Naive thymus-derived CD8-positive, alpha-beta T cell (primary cell): ENCODE measurements at regions not wholly inside any gene's neighbourhood (a gene's known extent, or its start where the extent isn't known, plus 50 kb on each side); places are given as distances from the start of the nearest gene placed in this dataset.
"Not testable (repeated sequence)": the region's sequence is repeated elsewhere in the genome, so short reads cannot be mapped to it uniquely, and the experiment has no call there.

Source experiments
- ATAC-seq, 2 donors: fragments of 150-1000 bp; cut with Tn5 transposase in 1 of 2; sonication (Bioruptor Pico), chemical (Tn5 transposase) in 1 of 2; 1 replicate in 1 of 2; 2 replicates in 1 of 2; pipeline ENCODE4 v1.10.0; 2021; ENCODE audit warnings: mild to moderate bottlenecking in 2 of 2, moderate library complexity in 2 of 2
- POLR2A ChIA-PET: fragments of 350-600 bp; sonication (Branson Sonifier 250); formaldehyde crosslinking; loops from one replicate; lab custom pipeline; 2021; ENCODE audit warnings: antibody characterized with exemption; lab: Charles Lee
- DNase-seq, 10 donors: peaks; one replicate each; pipeline versions ENCODE4 v3.0.0 to v3.0.0-alpha.2; 2020 to 2022
- H3K27ac Mint-ChIP-seq, 10 donors: one replicate each; pipeline ENCODE4 v1.8.0; 2020 to 2022; ENCODE audit warnings: mild to moderate bottlenecking in 10 of 10, mixed read lengths in 10 of 10, moderate library complexity in 4 of 10, inconsistent platforms in 1 of 10
- H3K27me3 Mint-ChIP-seq, 5 donors: one replicate each; pipeline ENCODE4 v1.8.0; 2021 to 2022; ENCODE audit warnings: mixed read lengths in 5 of 5
- H3K36me3 Mint-ChIP-seq, 3 donors: one replicate each; pipeline ENCODE4 v1.8.0; 2020 to 2022; ENCODE audit warnings: mixed read lengths in 3 of 3, mild to moderate bottlenecking in 2 of 3, inconsistent platforms in 1 of 3
- H3K4me1 Mint-ChIP-seq, 4 donors: one replicate each; pipeline ENCODE4 v1.8.0; 2021 to 2022; ENCODE audit warnings: mixed read lengths in 4 of 4
- H3K4me3 Mint-ChIP-seq, 10 donors: one replicate each; pipeline ENCODE4 v1.8.0; 2020 to 2022; ENCODE audit warnings: mild to moderate bottlenecking in 10 of 10, mixed read lengths in 10 of 10, moderate library complexity in 6 of 10, inconsistent platforms in 1 of 10
- H3K9me3 Mint-ChIP-seq, 9 donors: one replicate each; pipeline ENCODE4 v1.8.0; 2020 to 2022; ENCODE audit warnings: mixed read lengths in 9 of 9, mild to moderate bottlenecking in 3 of 9, inconsistent platforms in 1 of 9, moderate library complexity in 1 of 9

- Mint-ChIP-seq H3K9me3 (peaks cover 0 to 3% (median 0%) of the 10 kb centered on the region in 9 donors), H3K4me1 (no peaks in the 10 kb centered on the region), H3K27ac (no peak overlapping the region), H3K27me3 (no peaks in the 10 kb centered on the region), H3K36me3 (no peaks in the 10 kb centered on the region), H3K4me3 (no peak overlapping the region)
- ATAC-seq (no peak), DNase-seq (no peak)
- POLR2A ChIA-PET = no interaction called here
These were observed 133.7 kb upstream of the SEMA3E start for GRCh38 chr7:83782628-83783027.

DNA sequence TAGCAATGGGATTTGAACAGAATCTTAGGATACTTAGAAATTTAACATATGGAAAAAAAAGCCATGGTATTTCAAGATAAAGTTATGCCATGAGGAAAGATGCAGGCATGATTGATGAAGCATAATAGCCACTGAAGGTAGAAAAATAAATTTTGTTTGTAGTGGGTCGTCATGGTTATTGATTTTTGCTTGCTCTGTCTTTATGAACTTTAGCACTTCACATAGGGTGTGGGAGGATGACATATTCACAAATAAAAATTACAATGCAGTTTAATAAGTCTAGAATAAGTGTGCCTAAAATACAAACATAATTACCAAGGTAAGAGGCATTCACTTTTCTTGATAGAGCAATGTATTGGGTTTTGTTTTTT is 129.1 kb upstream of the SEMA3E start:
- Mint-ChIP-seq H3K36me3 (no peaks in the 10 kb centered on the region), H3K9me3 (peaks cover 0 to 8% (median 3%) of the 10 kb centered on the region in 9 donors), H3K4me1 (no peaks in the 10 kb centered on the region), H3K27ac (no peak overlapping the region), H3K27me3 (no peaks in the 10 kb centered on the region), H3K4me3 (no peak overlapping the region)
- no peak for DNase-seq
- no peak for ATAC-seq
- POLR2A ChIA-PET = no interaction called here

- ATAC-seq = no peak
- H3K27ac Mint-ChIP-seq = no peak overlapping the region
- no peaks in the 10 kb centered on the region for H3K36me3 Mint-ChIP-seq
- no peak overlapping the region for H3K4me3 Mint-ChIP-seq
- peaks cover 0 to 8% (median 3%) of the 10 kb centered on the region in 9 donors for H3K9me3 Mint-ChIP-seq
- H3K4me1 Mint-ChIP-seq = no peaks in the 10 kb centered on the region
- POLR2A ChIA-PET = no interaction called here
- no peaks in the 10 kb centered on the region for H3K27me3 Mint-ChIP-seq
- no peak for DNase-seq
These were observed 128.6 kb upstream of the SEMA3E start for GRCh38 chr7:83777406-83778072.

GRCh38 chr7:83769407-83769806 is 120.5 kb upstream of the SEMA3E start:
- Mint-ChIP-seq H3K4me1 (no peaks in the 10 kb centered on the region), H3K9me3 (peaks cover 0 to 7% (median 2%) of the 10 kb centered on the region in 9 donors), H3K4me3 (no peak overlapping the region), H3K27me3 (no peaks in the 10 kb centered on the region), H3K27ac (no peak overlapping the region), H3K36me3 (no peaks in the 10 kb centered on the region)
- no peak for DNase-seq
- no peak for ATAC-seq
- POLR2A ChIA-PET = no interaction called here

DNA sequence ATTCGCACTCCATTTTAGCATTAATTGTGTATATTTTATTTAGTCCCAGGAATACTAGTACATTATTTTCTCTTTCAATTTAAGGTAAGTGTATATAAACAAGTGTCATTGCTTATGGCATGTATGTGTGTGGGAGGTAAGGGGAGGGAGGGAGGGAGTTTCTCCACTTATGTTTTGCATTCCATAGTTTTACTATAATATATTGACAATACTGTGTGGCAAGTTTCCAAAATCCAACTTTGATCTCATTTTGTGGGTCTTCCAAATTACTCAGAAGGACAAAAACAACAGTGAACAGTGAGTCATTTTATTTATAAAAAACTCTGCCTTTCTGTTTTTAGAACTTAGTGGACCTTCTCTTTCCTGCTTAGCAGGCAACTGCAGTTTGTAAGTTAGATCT is 102.3 kb upstream of the SEMA3E start:
- peaks cover 0 to 11% (median 8%) of the 10 kb centered on the region in 9 donors for H3K9me3 Mint-ChIP-seq
- H3K4me3 Mint-ChIP-seq = no peak overlapping the region
- H3K4me1 Mint-ChIP-seq = no peaks in the 10 kb centered on the region
- no peak overlapping the region for H3K27ac Mint-ChIP-seq
- DNase-seq (no peak), ATAC-seq (no peak)
- H3K36me3 Mint-ChIP-seq = no peaks in the 10 kb centered on the region
- no peaks in the 10 kb centered on the region for H3K27me3 Mint-ChIP-seq
- POLR2A ChIA-PET = no interaction called here

DNA sequence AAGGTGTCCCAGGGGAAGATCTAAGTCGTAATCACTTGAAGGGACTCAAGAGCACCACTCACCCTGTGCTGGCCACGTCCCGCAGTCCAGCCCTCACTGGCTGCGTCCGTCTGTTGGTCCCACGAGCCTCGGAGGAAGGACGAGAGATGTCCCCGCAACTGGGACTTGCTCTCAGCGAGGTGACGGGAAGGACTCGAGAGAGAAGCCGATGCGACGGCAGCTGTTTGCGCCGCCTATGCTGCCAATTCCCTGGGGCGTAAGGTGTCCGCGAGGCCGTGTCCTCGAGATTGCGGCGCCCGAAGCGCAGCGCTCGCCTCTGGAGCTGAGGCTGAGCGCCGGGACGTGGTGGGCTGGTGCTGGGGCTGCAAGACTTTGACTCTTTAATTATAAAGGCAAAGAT is 100.6 kb upstream of the SEMA3E start:
- POLR2A ChIA-PET = no interaction called here
- DNase-seq = no peak
- no peak for ATAC-seq
- Mint-ChIP-seq H3K9me3 (peaks cover 0 to 11% (median 5%) of the 10 kb centered on the region in 9 donors), H3K4me1 (no peaks in the 10 kb centered on the region), H3K27ac (no peak overlapping the region), H3K27me3 (no peaks in the 10 kb centered on the region), H3K4me3 (no peak overlapping the region), H3K36me3 (no peaks in the 10 kb centered on the region)

GRCh38 chr7:83739527-83739926 is 90.6 kb upstream of the SEMA3E start:
- POLR2A ChIA-PET = no interaction called here
- Mint-ChIP-seq H3K9me3 (peaks cover 0 to 4% (median 0%) of the 10 kb centered on the region in 9 donors), H3K27ac (no peak overlapping the region), H3K36me3 (no peaks in the 10 kb centered on the region), H3K27me3 (no peaks in the 10 kb centered on the region), H3K4me3 (no peak overlapping the region), H3K4me1 (no peaks in the 10 kb centered on the region)
- ATAC-seq (no peak), DNase-seq (no peak)

GRCh38 chr7:83738291-83738835 is 89.4 kb upstream of the SEMA3E start:
- DNase-seq (no peak), ATAC-seq (no peak)
- Mint-ChIP-seq H3K4me3 (no peak overlapping the region), H3K27ac (no peak overlapping the region), H3K4me1 (no peaks in the 10 kb centered on the region), H3K27me3 (no peaks in the 10 kb centered on the region), H3K9me3 (peaks cover 0 to 4% (median 0%) of the 10 kb centered on the region in 9 donors), H3K36me3 (no peaks in the 10 kb centered on the region)
- POLR2A ChIA-PET = no interaction called here

- H3K27ac Mint-ChIP-seq = no peak overlapping the region
- H3K4me1 Mint-ChIP-seq = no peaks in the 10 kb centered on the region
- no peaks in the 10 kb centered on the region for H3K27me3 Mint-ChIP-seq
- POLR2A ChIA-PET = no interaction called here
- ATAC-seq (no peak), DNase-seq (peak in 1 of 10 donors; percentile 52)
- peaks cover 0 to 3% (median 0%) of the 10 kb centered on the region in 9 donors for H3K9me3 Mint-ChIP-seq
- H3K36me3 Mint-ChIP-seq = no peaks in the 10 kb centered on the region
- H3K4me3 Mint-ChIP-seq = no peak overlapping the region
These were observed 83.4 kb upstream of the SEMA3E start for GRCh38 chr7:83732305-83732704.

- Mint-ChIP-seq H3K27me3 (no peaks in the 10 kb centered on the region), H3K27ac (no peak overlapping the region), H3K36me3 (no peaks in the 10 kb centered on the region), H3K9me3 (peaks cover 0 to 3% (median 0%) of the 10 kb centered on the region in 9 donors), H3K4me3 (no peak overlapping the region), H3K4me1 (no peaks in the 10 kb centered on the region)
- DNase-seq (no peak), ATAC-seq (no peak)
- POLR2A ChIA-PET = no interaction called here
These were observed 82.2 kb upstream of the SEMA3E start for GRCh38 chr7:83731154-83731553.

- H3K27me3 Mint-ChIP-seq, DNase-seq, POLR2A ChIA-PET, H3K27ac Mint-ChIP-seq, H3K36me3 Mint-ChIP-seq, H3K4me1 Mint-ChIP-seq, ATAC-seq, H3K4me3 Mint-ChIP-seq: not testable (repeated sequence)
- H3K9me3 Mint-ChIP-seq = peaks cover 0 to 30% (median 12%) of the 10 kb centered on the region in 9 donors
These were observed 68.0 kb upstream of the SEMA3E start for GRCh38 chr7:83716923-83717322.

GRCh38 chr7:83708531-83708930 is 59.6 kb upstream of the SEMA3E start:
- POLR2A ChIA-PET = no interaction called here
- H3K27ac Mint-ChIP-seq = no peak overlapping the region
- H3K27me3 Mint-ChIP-seq = no peaks in the 10 kb centered on the region
- no peaks in the 10 kb centered on the region for H3K4me1 Mint-ChIP-seq
- peaks cover 0 to 16% (median 3%) of the 10 kb centered on the region in 9 donors for H3K9me3 Mint-ChIP-seq
- no peak for ATAC-seq
- no peak for DNase-seq
- no peak overlapping the region for H3K4me3 Mint-ChIP-seq
- H3K36me3 Mint-ChIP-seq = no peaks in the 10 kb centered on the region

GRCh38 chr7:83704564-83704963 is 55.6 kb upstream of the SEMA3E start:
- POLR2A ChIA-PET = no interaction called here
- no peaks in the 10 kb centered on the region for H3K27me3 Mint-ChIP-seq
- H3K36me3 Mint-ChIP-seq = no peaks in the 10 kb centered on the region
- H3K4me3 Mint-ChIP-seq = no peak overlapping the region
- H3K4me1 Mint-ChIP-seq = no peaks in the 10 kb centered on the region
- no peak overlapping the region for H3K27ac Mint-ChIP-seq
- peaks cover 0 to 11% (median 0%) of the 10 kb centered on the region in 9 donors for H3K9me3 Mint-ChIP-seq
- DNase-seq = no peak
- ATAC-seq = no peak

GRCh38 chr7:83702446-83702845 is 53.5 kb upstream of the SEMA3E start:
- DNase-seq (no peak), ATAC-seq (no peak)
- POLR2A ChIA-PET = no interaction called here
- Mint-ChIP-seq H3K27ac (no peak overlapping the region), H3K4me1 (no peaks in the 10 kb centered on the region), H3K27me3 (no peaks in the 10 kb centered on the region), H3K9me3 (peaks cover 0 to 12% (median 3%) of the 10 kb centered on the region in 9 donors), H3K36me3 (no peaks in the 10 kb centered on the region), H3K4me3 (no peak overlapping the region)
